GM19463 (cell line): ENCODE measurements at regions not wholly inside any gene's neighbourhood (a gene's known extent, or its start where the extent isn't known, plus 50 kb on each side); places are given as distances from the start of the nearest gene placed in this dataset.
"Not testable (repeated sequence)": the region's sequence is repeated elsewhere in the genome, so short reads cannot be mapped to it uniquely, and the experiment has no call there.

ENCODE experiments used
- ATAC-seq: cut with Tn5 transposase; IDR thresholded peaks from one replicate; pipeline ENCODE4 v1.9.1; 2021; ENCODE audit warnings: mild to moderate bottlenecking, moderate library complexity; ENCODE audit not compliant: unreplicated experiment

DNA sequence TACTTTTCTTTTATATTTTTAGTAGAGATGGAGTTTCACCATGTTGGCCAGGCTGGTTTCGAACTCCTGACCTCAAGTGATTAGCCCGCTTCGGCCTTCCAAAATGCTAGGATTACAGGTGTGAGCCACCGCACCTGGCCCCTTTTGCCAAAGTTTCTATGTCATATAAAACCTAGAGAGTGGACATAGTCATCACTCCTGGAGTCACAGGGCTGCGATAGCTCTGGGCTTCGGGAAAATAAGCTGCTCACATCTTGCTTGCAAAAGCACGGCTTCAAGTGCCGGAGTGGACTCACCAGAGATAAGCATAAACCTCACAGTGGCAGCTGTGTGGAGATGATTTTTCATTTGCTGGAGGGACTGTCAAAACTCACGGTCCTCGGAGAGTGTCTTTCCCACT lies 171.2 kb downstream of the TEX29 start:
- no peak for ATAC-seq

DNA sequence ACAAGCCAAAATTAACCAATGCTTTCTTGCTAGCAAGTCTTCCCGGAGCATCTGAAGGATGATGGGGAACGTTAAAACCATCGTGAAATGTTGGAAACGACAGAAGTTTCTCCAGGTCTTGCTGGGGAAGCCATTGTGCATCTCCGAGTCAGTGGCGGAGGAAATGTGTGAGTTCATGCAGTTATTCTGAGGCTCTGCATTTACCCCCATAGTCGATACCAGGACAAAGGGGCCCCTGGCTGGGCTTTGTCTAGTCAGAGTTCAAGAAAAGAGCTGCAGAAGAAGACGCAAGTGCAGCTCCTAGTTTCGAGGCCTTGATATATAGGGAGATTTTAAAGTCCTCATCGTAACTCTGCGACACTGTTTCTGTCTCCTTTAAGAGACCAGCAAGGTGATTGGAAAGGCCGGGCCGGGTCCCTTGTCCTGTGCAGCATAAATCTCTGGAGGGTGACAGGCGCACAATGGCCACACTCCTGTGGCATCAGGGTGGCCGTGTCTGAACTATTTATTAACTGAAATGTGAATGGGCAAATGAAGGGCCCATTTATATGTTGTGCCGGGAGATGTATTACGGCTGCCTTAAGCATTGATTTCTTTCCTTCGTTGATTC lies 172.0 kb downstream of the TEX29 start:
- ATAC-seq = no peak

DNA sequence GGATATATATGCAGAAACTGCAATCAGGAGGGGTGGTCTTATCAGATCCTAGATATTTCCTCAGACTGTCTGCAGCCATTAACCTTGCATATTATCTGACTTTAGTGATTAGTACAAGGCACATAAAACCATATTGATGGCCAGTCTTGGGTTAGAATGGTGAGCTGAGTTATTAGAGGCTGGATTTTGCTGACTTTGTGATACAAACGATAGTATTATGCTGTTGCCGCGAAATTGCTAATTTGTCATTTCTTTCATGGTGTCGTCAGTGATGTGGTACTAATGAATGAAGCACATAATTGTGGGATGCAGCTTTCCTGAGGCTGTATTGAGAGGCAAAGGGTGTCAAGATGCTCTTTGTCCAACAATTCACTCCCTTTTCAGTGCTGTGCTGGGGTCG lies 172.5 kb downstream of the TEX29 start:
- no peak for ATAC-seq

DNA sequence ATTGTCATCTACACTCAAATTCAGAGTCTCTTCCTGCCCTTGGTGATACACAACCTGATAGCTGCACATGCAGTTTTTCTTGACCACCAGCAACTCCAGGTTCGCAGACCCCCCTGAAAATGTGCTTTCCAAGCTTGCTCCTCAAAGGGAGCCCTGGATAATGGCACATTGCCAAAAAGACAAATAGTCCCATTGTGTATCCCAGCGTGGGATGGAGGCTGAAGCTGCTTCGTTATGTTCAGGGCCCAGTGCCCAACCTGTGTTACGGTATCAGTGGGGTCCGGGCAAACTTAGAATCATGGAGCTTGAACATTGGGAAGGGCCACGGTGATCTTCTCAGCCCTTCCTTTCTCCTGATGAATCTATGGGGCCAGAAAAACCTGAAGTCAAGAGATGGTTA lies 173.0 kb downstream of the TEX29 start:
- no peak for ATAC-seq

DNA sequence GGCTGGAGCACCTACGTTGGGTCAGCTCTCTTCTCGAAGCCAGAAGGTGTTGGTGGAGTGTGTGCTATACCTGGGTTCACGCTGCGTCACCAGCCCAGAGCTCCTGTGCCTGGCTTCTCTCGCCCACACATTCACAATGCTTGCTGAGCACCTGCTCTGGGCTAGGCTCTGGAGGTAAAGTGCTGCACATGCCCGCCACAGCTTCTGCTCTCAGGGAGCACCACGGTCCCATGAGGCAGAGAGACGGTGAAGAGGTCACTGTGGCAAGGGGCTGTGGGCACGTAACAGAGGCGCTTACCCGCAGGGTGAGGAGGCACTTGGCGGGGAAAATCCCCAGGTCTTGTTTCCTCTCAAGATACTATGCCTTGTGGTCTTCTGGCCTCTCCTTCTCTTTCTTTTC lies 174.2 kb downstream of the TEX29 start:
- ATAC-seq = no peak

DNA sequence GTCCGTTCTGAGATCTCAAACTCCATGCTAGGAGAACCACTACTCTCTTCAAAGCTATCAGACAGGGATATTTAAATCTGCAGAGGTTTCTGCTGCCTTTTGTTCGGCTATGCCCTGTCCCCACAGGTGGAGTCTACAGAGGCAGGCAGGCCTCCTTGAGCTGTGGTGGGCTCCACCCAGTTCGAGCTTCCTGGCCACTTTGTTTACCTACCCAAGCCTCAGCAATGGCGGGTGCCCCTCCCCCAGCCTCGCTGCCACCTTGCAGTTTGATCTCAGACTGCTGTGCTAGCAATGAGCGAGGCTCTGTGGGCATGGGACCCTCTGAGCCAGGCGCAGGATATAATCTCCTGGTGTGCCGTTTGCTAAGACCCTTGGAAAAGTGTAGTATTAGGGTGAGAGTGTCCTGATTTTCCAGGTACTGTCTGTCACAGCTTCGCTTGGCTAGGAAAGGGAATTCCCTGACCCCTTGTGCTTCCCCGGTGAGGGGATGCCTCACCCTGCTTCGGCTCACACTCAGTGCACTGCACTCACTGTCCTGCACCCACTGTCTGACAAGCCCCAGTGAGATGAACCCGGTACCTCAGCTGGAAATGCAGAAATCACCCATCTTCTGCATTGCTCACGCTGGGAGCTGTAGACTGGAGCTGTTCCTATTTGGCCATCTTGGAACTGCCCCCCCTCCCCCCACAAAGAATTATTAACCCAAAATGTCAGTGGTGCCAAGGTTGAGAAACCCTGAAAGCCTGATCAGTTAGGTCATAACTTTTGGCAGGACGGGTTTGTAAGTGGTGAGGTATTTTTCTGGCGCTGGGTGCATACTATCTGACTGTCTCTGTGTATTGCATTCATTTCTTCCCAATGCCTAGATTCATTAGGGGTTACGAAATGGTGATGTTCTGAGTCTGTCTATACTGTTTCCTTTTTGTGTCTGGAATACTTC lies 181.4 kb downstream of the TEX29 start:
- not testable (repeated sequence) for ATAC-seq

DNA sequence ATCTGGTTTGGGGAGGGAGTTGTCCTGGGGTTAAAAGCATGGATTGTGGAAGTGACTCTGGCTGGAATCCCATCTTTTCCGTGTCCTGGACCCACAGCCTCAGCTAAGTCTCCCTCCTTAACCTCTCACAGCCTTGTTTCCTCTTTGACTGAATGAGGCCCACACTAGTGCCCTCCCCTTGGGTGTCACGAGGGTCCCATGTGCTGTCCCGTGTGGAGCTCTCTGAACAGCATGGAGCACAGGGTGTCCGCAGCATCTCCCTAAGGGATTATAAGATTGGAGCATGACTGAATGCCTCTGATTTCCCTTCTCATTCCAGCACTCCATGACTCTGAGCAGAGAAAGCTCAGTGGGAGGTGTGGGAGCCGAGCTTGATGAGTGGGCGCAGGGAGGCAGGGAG lies 182.5 kb downstream of the TEX29 start:
- ATAC-seq = no peak

DNA sequence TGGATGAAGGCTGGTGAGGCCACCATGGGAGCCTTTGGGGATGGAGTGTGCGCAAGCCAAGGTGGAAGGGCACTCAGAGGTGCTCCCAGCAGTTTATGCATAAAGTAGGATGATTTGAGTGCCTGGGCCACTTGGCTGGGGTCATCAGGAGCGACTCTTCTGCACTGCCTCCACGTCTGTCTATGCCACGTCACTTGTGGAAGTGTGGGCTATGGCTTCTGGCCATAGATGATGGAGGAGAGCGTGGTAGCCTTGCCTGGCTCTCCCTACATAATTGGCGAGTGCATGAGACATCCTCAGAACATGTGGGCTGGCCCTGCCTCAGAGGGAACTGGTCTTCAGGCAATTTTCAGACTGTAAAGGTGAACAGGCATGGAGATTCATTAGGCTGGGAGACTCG lies 182.9 kb downstream of the TEX29 start:
- no peak for ATAC-seq

DNA sequence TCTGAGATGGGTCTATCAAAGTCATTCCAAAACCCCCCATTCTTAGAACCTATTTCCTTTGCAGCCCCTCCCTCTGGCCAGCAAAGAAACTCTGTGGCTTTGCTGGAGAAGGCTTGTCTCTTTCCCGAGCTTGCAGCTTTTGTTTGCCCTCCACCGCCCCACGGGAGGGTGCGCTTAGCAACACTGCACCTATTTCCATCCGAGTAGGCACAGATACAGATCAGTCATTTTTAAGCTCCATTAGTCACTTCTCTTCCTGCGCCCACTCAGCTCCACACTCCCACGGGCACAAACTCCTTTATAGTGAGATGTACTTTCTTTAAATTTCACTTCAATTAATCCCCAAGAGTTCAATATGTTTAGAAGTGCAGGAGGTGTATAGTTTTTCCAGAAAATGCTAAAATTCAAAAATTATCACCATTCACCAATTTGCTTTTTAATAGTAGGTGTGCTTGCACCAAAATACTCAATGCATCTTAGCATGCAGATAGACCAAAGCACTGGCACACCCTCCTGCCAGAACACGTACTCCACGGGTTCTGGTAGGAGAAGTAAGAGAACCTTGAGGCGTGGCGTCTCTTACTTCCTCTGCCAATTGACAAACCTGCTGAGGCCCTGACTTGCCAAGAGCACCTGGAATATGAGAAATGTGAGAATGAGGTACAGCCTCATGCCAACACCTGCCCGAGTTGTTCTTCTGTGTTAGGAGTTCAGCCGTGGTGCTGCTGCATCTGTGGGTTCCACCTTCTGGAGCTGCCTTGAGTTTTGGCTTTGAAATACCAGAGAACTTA lies 183.7 kb downstream of the TEX29 start:
- no peak for ATAC-seq

DNA sequence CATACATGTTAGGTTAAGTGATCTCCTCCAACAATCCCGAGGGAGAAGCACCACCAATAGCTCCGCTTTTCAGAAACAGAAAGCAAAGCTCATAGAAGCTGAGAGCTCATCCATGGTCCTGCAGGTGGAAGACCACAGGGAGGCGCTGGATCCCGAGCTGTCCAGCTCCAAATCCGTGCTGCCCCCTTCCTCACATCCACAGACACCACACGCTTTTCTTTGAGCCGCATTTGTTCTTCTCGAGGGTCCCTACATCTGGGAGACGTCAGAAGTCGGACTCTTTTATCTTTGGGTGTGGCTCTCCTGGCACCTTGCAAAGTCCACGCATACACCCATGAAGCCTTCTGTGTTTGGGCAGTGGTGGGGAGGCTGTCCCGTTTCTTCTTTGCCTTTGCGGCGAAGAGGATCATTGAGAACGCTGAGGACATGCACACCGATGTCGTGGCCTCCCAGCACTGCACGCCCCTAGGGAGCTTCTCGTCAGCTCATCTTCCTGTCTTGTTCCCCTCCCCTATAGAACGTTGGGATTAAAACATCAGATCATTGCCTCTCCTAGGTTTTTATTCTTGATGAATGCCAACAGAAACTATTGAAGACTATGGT lies 184.8 kb downstream of the TEX29 start:
- ATAC-seq = no peak

DNA sequence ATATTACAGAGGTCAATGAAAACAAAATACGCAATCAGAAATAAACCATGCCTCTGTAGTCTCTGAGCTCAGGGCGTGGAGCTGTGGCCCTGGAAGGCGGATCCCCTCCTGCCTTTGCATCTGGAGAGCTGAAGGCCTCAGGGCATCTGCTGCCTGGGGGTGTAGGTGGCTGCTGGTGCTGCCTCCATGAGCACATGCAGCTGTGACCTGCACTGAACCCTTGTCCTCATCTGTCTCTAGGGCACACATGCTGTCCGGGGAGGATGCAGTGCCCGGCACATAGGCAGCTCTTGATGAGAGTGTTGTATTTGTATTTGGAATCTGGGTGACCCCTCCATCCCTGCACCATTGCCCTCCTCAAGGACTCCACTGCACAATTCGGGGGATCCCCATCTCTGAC lies 185.7 kb downstream of the TEX29 start:
- ATAC-seq = no peak

DNA sequence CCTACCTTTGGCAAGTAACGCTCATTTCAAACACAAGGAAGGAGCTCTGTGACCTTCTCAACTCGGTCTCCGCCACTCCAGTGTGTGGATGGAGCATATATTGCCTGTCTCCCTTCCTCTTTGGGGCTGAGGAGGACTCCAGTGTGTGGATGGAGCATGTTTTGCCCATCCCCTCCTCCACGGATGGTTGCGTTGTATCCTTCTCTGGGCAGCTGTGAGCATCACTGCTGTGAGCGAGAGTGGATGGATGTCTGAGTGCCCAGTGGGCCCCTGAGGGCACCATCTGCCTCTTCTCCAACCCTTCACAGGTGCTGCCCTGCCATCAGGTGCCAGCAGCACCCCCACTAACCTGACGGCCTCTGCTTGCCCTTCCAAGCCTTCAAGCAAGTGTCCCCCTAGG lies 186.2 kb downstream of the TEX29 start:
- ATAC-seq = no peak

DNA sequence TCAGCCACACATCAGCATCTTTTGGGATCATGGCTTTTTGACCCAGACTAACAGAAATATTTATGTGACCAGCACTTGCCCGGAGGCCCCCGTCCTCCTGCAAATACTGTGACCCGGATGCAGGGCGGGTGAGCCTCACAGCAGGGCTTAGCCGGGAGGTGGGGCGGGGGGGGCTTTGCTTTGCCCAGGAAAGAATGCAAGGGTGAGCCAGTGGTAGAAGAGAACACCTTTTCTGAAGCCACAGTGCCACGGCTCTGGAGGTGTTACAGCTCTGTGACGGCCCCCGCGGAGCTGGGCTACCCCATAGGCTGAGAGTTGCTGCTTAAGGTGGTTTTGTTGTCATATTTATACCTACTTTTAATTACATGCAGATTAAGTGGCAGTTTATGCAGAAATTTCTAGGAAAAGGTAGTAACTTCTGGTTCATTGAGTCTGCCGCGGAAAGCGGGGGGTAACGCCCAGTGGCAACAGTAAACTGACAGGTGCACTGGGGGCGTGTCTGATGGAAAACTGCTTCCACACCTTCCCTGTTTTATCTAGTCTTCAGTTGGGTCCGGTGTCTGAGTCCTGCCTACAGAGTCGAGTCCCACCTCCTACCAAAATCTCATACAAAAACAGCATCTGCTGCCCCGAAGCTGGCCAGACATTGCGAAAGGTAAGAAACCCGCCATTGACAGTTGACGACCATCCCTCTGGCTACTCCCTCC lies 187.9 kb downstream of the TEX29 start:
- ATAC-seq = no peak

DNA sequence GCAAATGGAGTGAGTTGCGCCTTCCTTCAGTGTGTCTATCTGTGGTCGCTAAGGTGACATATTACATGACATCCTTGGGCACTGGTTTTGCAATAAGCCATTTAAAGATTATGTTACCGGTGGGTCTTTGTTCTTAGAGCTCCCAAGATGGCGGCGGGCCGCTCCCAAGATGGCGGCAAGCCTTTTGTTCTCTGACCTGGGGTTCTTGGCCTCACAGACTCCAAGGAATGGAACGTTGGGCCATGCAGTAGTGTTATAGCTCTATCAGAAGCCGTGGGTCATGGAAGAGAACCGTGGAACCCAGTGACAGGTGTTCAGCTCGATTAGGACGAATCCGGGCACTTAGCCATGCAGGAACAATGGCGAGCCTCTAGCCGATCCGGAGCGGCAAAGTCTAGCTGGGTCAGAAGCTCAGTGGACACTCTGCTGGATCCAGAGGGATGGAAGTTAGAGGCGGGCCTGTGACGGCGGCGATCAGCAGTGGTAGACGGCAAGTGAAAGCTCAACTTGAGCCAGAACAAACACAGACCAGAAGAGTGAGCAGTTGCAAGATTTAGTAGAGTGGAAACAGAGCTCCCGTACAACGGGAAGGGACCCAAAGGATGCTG lies 188.6 kb downstream of the TEX29 start:
- no peak for ATAC-seq

DNA sequence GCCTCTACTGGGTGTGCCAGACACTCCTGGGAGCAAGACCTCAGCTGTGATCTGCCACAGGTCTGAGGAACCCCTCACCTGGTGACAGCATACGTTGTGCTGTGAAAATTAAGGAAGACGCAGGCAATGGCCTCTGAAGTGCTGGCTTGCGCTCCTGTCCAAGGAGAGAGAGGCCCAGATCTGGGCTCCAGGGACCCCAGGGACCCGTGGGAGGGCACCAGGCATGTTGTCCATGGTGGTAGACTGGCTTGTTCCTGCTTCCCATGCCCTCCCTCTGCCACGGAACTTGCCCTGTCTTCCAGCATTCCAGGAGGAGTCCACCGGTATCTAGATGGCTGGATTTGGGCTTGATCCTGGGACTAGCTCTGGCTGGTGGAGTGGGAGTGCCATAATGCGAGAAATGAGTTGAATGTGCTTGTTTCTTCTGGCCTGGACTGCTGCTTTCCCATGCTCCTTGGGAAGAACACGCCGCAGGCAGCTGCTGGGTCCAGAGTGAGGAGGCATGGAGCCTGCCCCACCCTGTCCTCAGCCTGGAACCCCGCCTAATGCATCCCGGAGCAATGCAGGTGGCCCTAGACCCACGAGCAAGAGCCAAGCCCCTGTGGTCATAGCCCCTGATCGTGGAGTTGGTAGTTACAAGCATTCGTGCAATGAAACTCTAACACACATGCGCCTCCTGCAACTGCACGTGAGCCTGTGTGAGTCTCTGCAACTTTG lies 190.2 kb downstream of the TEX29 start:
- no peak for ATAC-seq

DNA sequence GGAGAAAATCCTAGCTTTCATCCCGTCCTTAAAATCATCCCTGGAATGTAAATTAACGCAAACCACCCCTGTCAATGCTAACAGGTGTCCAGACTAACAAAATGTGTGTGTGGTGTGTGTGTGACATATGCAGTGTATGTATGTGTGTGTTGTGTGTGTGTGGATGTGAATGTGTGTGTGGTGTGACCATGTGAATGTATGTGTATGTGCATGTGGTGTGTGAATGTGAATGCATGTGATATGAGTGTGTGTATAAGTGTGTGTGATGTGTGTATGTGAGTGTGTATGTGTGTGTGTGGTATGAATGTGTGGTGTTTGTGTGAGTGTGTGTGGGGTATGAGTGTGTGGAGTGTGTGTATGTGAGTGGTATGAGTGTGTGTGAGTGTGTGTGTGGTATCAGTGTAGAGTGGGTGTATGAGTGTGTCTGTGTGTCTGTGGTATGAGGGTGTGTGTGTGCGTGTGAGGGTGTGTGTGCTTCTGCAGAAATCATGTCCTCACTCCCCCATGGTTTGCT lies 190.8 kb downstream of the TEX29 start:
- ATAC-seq = no peak

DNA sequence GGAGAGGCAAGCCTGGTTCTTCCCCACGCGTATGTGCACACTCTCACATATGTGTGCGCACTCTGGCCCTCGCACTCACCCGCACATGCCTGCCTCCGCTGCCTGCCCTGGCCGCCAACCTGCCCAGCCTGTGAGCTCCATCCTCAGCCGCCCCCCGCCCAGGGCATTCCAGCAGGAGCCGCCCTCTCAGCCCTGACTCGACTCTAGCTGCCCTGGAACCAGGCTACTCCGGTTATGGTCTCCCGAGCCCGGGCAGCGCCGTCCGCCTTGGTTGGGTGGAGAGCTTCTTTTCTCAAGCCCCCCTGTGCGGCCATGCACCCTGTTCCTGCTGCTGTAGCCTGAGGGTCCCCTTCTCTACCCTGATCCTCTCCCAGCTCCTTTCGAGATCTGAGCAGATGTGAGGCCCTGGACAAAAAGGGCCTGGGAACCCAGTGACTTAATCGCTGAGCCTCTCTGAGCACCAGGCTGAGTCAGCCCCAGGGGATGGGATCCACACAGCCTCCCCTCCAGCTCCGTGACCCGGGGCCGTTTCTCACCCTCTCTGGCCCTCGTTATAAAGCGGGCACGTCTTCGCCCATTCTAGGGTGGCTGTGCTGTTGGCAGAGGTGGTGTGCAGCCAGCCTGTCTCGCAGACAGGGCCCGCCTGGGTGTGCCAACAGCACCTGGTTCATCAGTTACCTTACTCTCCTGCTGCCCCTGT lies 191.5 kb downstream of the TEX29 start:
- ATAC-seq = no peak

DNA sequence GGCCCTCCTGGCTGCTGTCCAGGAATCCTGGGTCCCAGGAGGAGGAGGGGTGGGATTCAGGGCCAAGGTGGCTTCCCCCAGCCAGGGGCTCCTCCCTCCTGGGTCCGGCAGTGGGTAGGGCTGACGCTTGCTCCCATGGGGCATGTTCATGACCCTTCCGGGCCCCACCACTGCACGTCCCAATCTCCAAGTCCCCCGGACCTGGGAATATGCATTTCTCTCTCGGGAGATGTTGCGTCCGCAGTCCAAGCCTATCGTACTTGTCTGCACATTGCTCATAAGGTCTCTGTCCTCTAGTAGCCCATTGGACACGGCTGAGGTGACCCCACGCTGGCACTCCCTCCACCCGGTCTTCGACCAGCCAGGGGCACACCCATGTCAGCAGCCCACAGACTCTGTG lies 192.3 kb downstream of the TEX29 start:
- no peak for ATAC-seq
